ENCODE measurements at regions not wholly inside any gene's neighbourhood (a gene's known extent, or its start where the extent isn't known, plus 50 kb on each side); places are given as distances from the start of the nearest gene placed in this dataset.

GRCh38 chr14:22099942-22100763 lies 426.5 kb upstream of the OR4E1 start:
- Histone ChIP-seq H3K4me3 (ENCODE audit: insufficient read depth, low read length) (no peak overlapping the region), H4K20me1 (ENCODE audit: insufficient read depth, low read length) (no peaks in the 10 kb centered on the region), H3K27ac (ENCODE audit: low read depth, low read length) (no peak overlapping the region), H3K79me2 (ENCODE audit: insufficient read depth, low read length) (no peaks in the 10 kb centered on the region), H3K36me3 (ENCODE audit: insufficient read depth, low read length) (no peaks in the 10 kb centered on the region), H3K4me1 (ENCODE audit: insufficient read depth, low read length) (no peaks in the 10 kb centered on the region), H3K4me2 (ENCODE audit: insufficient read depth, low read length) (no peak overlapping the region), H2AFZ (ENCODE audit: low read length) (no peak overlapping the region), H3K27me3 (ENCODE audit: insufficient read depth, low read length) (no peaks in the 10 kb centered on the region), H3K9me3 (ENCODE audit: low read depth, low read length) (no peaks in the 10 kb centered on the region)
- peak; percentile 72 for DNase-seq (ENCODE audit: insufficient read length, low spot score, missing footprints)
- peak; percentile 57 for TF ChIP-seq CTCF (IDR thresholded peaks at IDR 0.05; ENCODE audit: extremely low read depth, low read depth, low read length)

GRCh38 chr14:22098435-22098834 lies 424.8 kb upstream of the OR4E1 start:
- H3K36me3 ChIP-seq (ENCODE audit: insufficient read depth, low read length), result no peaks in the 10 kb centered on the region
- no peak overlapping the region for H3K4me2 ChIP-seq (ENCODE audit: insufficient read depth, low read length)
- no peaks in the 10 kb centered on the region for H4K20me1 ChIP-seq (ENCODE audit: insufficient read depth, low read length)
- H3K27ac ChIP-seq (ENCODE audit: low read depth, low read length), result no peak overlapping the region
- H3K9me3 ChIP-seq (ENCODE audit: low read depth, low read length), result no peaks in the 10 kb centered on the region
- no peaks in the 10 kb centered on the region for H3K4me1 ChIP-seq (ENCODE audit: insufficient read depth, low read length)
- H3K27me3 ChIP-seq (ENCODE audit: insufficient read depth, low read length), result no peaks in the 10 kb centered on the region
- DNase-seq (ENCODE audit: insufficient read length, low spot score, missing footprints), result no peak
- no peaks in the 10 kb centered on the region for H3K79me2 ChIP-seq (ENCODE audit: insufficient read depth, low read length)
- no peak overlapping the region for H3K4me3 ChIP-seq (ENCODE audit: insufficient read depth, low read length)
- no peak overlapping the region for H2AFZ ChIP-seq (ENCODE audit: low read length)
- no peak for TF ChIP-seq CTCF (IDR thresholded peaks at IDR 0.05; ENCODE audit: extremely low read depth, low read depth, low read length)

- TF ChIP-seq CTCF (IDR thresholded peaks at IDR 0.05; ENCODE audit: extremely low read depth, low read depth, low read length), result no peak
- Histone ChIP-seq H3K4me2 (ENCODE audit: insufficient read depth, low read length) (no peak overlapping the region), H3K4me3 (ENCODE audit: insufficient read depth, low read length) (no peak overlapping the region), H3K4me1 (ENCODE audit: insufficient read depth, low read length) (no peaks in the 10 kb centered on the region), H2AFZ (ENCODE audit: low read length) (no peak overlapping the region), H4K20me1 (ENCODE audit: insufficient read depth, low read length) (no peaks in the 10 kb centered on the region), H3K9me3 (ENCODE audit: low read depth, low read length) (no peaks in the 10 kb centered on the region), H3K36me3 (ENCODE audit: insufficient read depth, low read length) (no peaks in the 10 kb centered on the region), H3K79me2 (ENCODE audit: insufficient read depth, low read length) (no peaks in the 10 kb centered on the region), H3K27me3 (ENCODE audit: insufficient read depth, low read length) (no peaks in the 10 kb centered on the region), H3K27ac (ENCODE audit: low read depth, low read length) (no peak overlapping the region)
- DNase-seq (ENCODE audit: insufficient read length, low spot score, missing footprints), result no peak
Observed at GRCh38 chr14:22097586-22098292, 424.1 kb upstream of the OR4E1 start.

- no peak for DNase-seq (ENCODE audit: insufficient read length, low spot score, missing footprints)
- Histone ChIP-seq H2AFZ (ENCODE audit: low read length) (no peak overlapping the region), H3K36me3 (ENCODE audit: insufficient read depth, low read length) (no peaks in the 10 kb centered on the region)
Observed at GRCh38 chr14:22097072-22097471, 423.5 kb upstream of the OR4E1 start.

More at GRCh38 chr14:22097072-22097471, 423.5 kb upstream of the OR4E1 start:
- no peak overlapping the region for H3K27ac ChIP-seq (ENCODE audit: low read depth, low read length)
- H3K4me1 ChIP-seq (ENCODE audit: insufficient read depth, low read length), result no peaks in the 10 kb centered on the region
- H3K9me3 ChIP-seq (ENCODE audit: low read depth, low read length), result no peaks in the 10 kb centered on the region
- no peaks in the 10 kb centered on the region for H4K20me1 ChIP-seq (ENCODE audit: insufficient read depth, low read length)
- H3K79me2 ChIP-seq (ENCODE audit: insufficient read depth, low read length), result no peaks in the 10 kb centered on the region
- no peaks in the 10 kb centered on the region for H3K27me3 ChIP-seq (ENCODE audit: insufficient read depth, low read length)
- TF ChIP-seq CTCF (IDR thresholded peaks at IDR 0.05; ENCODE audit: extremely low read depth, low read depth, low read length), result no peak
- H3K4me3 ChIP-seq (ENCODE audit: insufficient read depth, low read length), result no peak overlapping the region
- no peak overlapping the region for H3K4me2 ChIP-seq (ENCODE audit: insufficient read depth, low read length)

All from osteoblast (primary cell).